ENCODE measurements at regions not wholly inside any gene's neighbourhood (a gene's known extent, or its start where the extent isn't known, plus 50 kb on each side); places are given as distances from the start of the nearest gene placed in this dataset.

- CTCF ChIA-PET: no interaction called here
Measured at GRCh38 chr14:89625731-89626232, 208.7 kb upstream of the FOXN3 start.

GRCh38 chr14:89625244-89625713, 208.2 kb upstream of the FOXN3 start:
- no peak for DNase-seq (ENCODE audit: low spot score)
- POLR2A ChIA-PET (ENCODE audit: low non-redundant PET): no interaction called here

More at GRCh38 chr14:89625731-89626232, 208.7 kb upstream of the FOXN3 start:
- no peak overlapping the region for H3K27ac ChIP-seq
- no peak for DNase-seq (ENCODE audit: low spot score)
- POLR2A ChIA-PET (ENCODE audit: low non-redundant PET): no interaction called here
- TF ChIP-seq, protein P1, sequence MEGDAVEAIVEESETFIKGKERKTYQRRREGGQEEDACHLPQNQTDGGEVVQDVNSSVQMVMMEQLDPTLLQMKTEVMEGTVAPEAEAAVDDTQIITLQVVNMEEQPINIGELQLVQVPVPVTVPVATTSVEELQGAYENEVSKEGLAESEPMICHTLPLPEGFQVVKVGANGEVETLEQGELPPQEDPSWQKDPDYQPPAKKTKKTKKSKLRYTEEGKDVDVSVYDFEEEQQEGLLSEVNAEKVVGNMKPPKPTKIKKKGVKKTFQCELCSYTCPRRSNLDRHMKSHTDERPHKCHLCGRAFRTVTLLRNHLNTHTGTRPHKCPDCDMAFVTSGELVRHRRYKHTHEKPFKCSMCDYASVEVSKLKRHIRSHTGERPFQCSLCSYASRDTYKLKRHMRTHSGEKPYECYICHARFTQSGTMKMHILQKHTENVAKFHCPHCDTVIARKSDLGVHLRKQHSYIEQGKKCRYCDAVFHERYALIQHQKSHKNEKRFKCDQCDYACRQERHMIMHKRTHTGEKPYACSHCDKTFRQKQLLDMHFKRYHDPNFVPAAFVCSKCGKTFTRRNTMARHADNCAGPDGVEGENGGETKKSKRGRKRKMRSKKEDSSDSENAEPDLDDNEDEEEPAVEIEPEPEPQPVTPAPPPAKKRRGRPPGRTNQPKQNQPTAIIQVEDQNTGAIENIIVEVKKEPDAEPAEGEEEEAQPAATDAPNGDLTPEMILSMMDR (conservative IDR thresholded peaks at IDR 0.05; ENCODE audit: low read depth): no peak

GRCh38 chr14:89624500-89625156, 207.6 kb upstream of the FOXN3 start:
- TF ChIP-seq, protein P1 (conservative IDR thresholded peaks at IDR 0.05; ENCODE audit: low read depth): no peak
- ChIA-PET POLR2A (ENCODE audit: low non-redundant PET) (no interaction called here), CTCF (no interaction called here)
- H3K27ac ChIP-seq: no peak overlapping the region
- DNase-seq (ENCODE audit: low spot score): no peak

More at GRCh38 chr14:89625244-89625713, 208.2 kb upstream of the FOXN3 start:
- TF ChIP-seq, protein P1 (conservative IDR thresholded peaks at IDR 0.05; ENCODE audit: low read depth): no peak
- CTCF ChIA-PET: no interaction called here
- no peak overlapping the region for H3K27ac ChIP-seq

DNA sequence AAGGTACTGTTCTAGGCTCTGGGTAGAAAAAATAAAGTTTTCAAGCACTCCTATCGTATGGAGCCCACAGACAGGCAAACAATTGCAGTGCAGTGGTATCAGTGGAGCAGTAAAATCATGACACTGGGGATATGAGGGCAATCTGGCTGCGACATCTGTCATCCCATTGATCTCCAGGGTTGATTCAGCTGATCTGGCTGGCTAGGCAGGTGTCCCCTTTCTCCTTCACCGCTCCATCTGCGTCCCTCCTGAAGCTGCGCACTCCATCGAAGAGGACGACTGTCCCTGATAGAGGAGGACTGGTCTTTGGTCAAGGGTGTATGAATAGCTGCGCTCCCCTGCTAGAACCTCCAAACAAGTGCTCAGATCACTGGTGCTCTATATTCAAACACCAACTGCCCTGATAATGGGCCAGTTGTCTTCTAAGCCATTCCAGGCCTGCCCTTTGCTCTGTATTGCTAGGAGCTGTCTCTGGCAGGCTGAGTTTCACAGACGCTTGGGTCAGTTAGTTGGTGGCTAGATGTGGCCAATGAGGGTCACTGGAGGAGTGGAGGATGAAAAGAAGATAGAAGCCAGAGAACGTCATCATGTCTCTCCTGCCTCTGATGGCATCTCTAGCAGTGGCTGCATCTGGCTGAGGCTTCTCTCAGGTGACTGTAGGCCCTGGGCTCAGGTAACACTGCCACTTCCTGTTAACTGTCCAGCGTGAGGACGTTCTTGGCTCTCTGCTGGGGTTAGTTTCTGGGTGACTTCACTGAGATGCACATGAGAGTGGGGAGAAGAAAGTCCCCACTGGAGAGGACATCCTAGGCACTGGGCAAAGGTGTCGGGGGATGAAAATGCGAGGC, 205.0 kb upstream of the FOXN3 start:
- ChIA-PET POLR2A (ENCODE audit: low non-redundant PET) (no interaction called here), CTCF (no interaction called here)
- no peak for DNase-seq (ENCODE audit: low spot score)
- TF ChIP-seq, protein P1 (conservative IDR thresholded peaks at IDR 0.05; ENCODE audit: low read depth): no peak
- H3K27ac ChIP-seq: no peak overlapping the region

DNA sequence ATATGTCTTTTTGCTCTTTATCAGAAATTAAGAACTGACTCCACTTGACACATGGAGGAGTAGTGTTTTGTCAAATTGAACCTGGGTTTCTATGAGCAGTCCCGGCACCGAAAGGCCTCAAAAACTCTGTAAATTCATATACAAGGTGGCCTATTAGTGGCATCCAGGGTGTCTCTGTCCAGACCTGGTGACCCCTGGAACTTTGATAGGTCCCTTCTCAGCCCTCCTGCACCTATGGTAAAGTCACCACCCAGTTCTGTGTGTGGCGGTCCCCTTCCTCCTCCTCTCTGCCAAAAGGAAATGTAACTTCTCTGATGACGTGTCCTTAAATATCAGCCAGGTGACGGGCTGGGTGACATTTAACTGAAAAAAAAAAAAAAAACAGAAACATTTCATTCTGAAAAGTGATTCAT, 204.0 kb upstream of the FOXN3 start:
- TF ChIP-seq, protein P1 (conservative IDR thresholded peaks at IDR 0.05; ENCODE audit: low read depth): no peak
- DNase-seq (ENCODE audit: low spot score): no peak
- POLR2A ChIA-PET (ENCODE audit: low non-redundant PET): no interaction called here
- CTCF ChIA-PET: no interaction called here
- H3K27ac ChIP-seq: no peak overlapping the region

- POLR2A ChIA-PET (ENCODE audit: low non-redundant PET): no interaction called here
- TF ChIP-seq, protein P1 (conservative IDR thresholded peaks at IDR 0.05; ENCODE audit: low read depth): no peak
- H3K27ac ChIP-seq: no peak overlapping the region
- CTCF ChIA-PET: no interaction called here
- no peak for DNase-seq (ENCODE audit: low spot score)
Measured at GRCh38 chr14:89620436-89620835, 203.4 kb upstream of the FOXN3 start.

Measured in RWPE1 (cell line).